Activated T-helper 9 cell treated with anti-CD3 and anti-CD28 coated beads, Interleukin-2, amount 50 U/mL, for 16 hours (primary cell): ENCODE measurements at regions not wholly inside any gene's neighbourhood (a gene's known extent, or its start where the extent isn't known, plus 50 kb on each side); places are given as distances from the start of the nearest gene placed in this dataset.
"Not testable (repeated sequence)": the region's sequence is repeated elsewhere in the genome, so short reads cannot be mapped to it uniquely, and the experiment has no call there.

ENCODE experiments used
- DNase-seq: peaks from one replicate; pipeline ENCODE4 v3.0.0-alpha.2; 2020; ENCODE audit warnings: low read depth

GRCh38 chr10:14425034-14425433 is 94.3 kb upstream of the FRMD4A start:
- DNase-seq = no peak

- DNase-seq = no peak
Observed at GRCh38 chr10:14423111-14423744, 92.5 kb upstream of the FRMD4A start.

GRCh38 chr10:14422431-14422830 is 91.7 kb upstream of the FRMD4A start:
- DNase-seq = no peak

GRCh38 chr10:14421941-14422340 is 91.2 kb upstream of the FRMD4A start:
- no peak for DNase-seq

- DNase-seq = not testable (repeated sequence)
Observed at GRCh38 chr10:14417336-14417735, 86.6 kb upstream of the FRMD4A start.

GRCh38 chr10:14416308-14416700 is 85.6 kb upstream of the FRMD4A start:
- no peak for DNase-seq

GRCh38 chr10:14415676-14416307 is 85.1 kb upstream of the FRMD4A start:
- DNase-seq = no peak

- DNase-seq = no peak
Observed at GRCh38 chr10:14414901-14415300, 84.2 kb upstream of the FRMD4A start.

GRCh38 chr10:14413523-14413922 is 82.8 kb upstream of the FRMD4A start:
- DNase-seq = no peak

GRCh38 chr10:14412624-14413023 is 81.9 kb upstream of the FRMD4A start:
- no peak for DNase-seq

GRCh38 chr10:14409856-14410458 is 79.2 kb upstream of the FRMD4A start:
- no peak for DNase-seq

- peak; percentile 13 for DNase-seq
Observed at GRCh38 chr10:14409247-14409646, 78.5 kb upstream of the FRMD4A start.

- DNase-seq = no peak
Observed at GRCh38 chr10:14408139-14408538, 77.4 kb upstream of the FRMD4A start.

- no peak for DNase-seq
Observed at GRCh38 chr10:14407567-14407966, 76.8 kb upstream of the FRMD4A start.

GRCh38 chr10:14405076-14406065 is 74.6 kb upstream of the FRMD4A start:
- no peak for DNase-seq

- no peak for DNase-seq
Observed at GRCh38 chr10:14403881-14404623, 73.3 kb upstream of the FRMD4A start.

GRCh38 chr10:14403359-14403758 is 72.6 kb upstream of the FRMD4A start:
- DNase-seq = no peak

GRCh38 chr10:14399641-14400040 is 68.9 kb upstream of the FRMD4A start:
- no peak for DNase-seq

GRCh38 chr10:14397066-14397465 is 66.3 kb upstream of the FRMD4A start:
- DNase-seq = no peak

GRCh38 chr10:14396411-14397048 is 65.8 kb upstream of the FRMD4A start:
- DNase-seq = no peak

GRCh38 chr10:14394179-14394578 is 63.5 kb upstream of the FRMD4A start:
- no peak for DNase-seq
